Colonic mucosa (tissue), 4 donors: ENCODE measurements at regions not wholly inside any gene's neighbourhood (a gene's known extent, or its start where the extent isn't known, plus 50 kb on each side); places are given as distances from the start of the nearest gene placed in this dataset.

Source experiments
- DNase-seq: peaks from one replicate; pipeline ENCODE4 v3.0.0-alpha.2; 2020
- H3K27ac ChIP-seq: fragments of 200-600 bp; one replicate; pipeline ENCODE4 v1.8.0; 2021
- H3K27me3 ChIP-seq: fragments of 200-600 bp; one replicate; pipeline ENCODE4 v1.8.0; 2021
- H3K36me3 ChIP-seq: fragments of 200-600 bp; one replicate; pipeline ENCODE4 v1.8.0; 2021
- H3K4me1 ChIP-seq: fragments of 200-600 bp; one replicate; pipeline ENCODE4 v1.8.0; 2021; ENCODE audit warnings: mild to moderate bottlenecking
- H3K4me3 ChIP-seq: fragments of 200-600 bp; one replicate; pipeline ENCODE4 v1.8.0; 2021
- H3K9ac ChIP-seq, 2 donors: one replicate each; pipeline ENCODE4 v1.7.0; 2013; ENCODE audit warnings: control low read depth in 2 of 2, low read depth in 2 of 2, low read length in 2 of 2
- H3K9me3 ChIP-seq: fragments of 200-600 bp; one replicate; pipeline ENCODE4 v1.8.0; 2021
- intact Hi-C: fragments of 100-400 bp; cut with DNase I; formaldehyde crosslinking; loops from one replicate; pipeline ENCODE4 v1.14.1; 2022
- TF ChIP-seq, protein P1 (sequence below): fragments of 200-600 bp; IDR thresholded peaks from one replicate; pipeline ENCODE4 v1.8.0; 2022; ENCODE audit warnings: antibody characterized with exemption, mild to moderate bottlenecking
- donor health status: healthy.
- donor health status: DM: no; HTN: no; CAD: no.
- donor health status: DM: no; HTN: no; CAD: no.

DNA sequence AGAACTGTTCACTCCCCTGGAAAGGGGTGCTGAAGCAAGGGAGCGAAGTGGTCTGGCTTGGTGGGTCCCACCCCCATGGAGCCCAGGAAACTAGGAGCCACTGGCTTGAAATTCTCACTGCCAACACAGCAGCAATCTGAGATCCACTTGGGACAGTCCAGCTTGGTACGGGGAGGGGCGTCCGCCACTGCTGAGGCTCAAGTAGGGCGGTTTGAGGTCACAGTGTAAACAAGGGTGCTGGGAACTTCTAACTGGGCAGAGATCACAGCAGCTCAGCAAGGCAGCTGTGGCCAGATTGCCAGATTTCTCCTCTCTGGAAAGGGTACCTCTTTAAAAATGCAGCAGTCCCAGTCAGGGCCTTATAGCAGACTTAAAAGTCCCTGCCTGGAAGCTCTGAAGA, 53.9 kb upstream of the GALNTL6 start:
- Histone ChIP-seq H3K9ac (no peak overlapping the region), H3K9me3 (no peaks in the 10 kb centered on the region), H3K27ac (no peak overlapping the region), H3K4me3 (no peak overlapping the region), H3K36me3 (no peaks in the 10 kb centered on the region), H3K27me3 (no peaks in the 10 kb centered on the region), H3K4me1 (no peaks in the 10 kb centered on the region)
- TF ChIP-seq, protein P1, sequence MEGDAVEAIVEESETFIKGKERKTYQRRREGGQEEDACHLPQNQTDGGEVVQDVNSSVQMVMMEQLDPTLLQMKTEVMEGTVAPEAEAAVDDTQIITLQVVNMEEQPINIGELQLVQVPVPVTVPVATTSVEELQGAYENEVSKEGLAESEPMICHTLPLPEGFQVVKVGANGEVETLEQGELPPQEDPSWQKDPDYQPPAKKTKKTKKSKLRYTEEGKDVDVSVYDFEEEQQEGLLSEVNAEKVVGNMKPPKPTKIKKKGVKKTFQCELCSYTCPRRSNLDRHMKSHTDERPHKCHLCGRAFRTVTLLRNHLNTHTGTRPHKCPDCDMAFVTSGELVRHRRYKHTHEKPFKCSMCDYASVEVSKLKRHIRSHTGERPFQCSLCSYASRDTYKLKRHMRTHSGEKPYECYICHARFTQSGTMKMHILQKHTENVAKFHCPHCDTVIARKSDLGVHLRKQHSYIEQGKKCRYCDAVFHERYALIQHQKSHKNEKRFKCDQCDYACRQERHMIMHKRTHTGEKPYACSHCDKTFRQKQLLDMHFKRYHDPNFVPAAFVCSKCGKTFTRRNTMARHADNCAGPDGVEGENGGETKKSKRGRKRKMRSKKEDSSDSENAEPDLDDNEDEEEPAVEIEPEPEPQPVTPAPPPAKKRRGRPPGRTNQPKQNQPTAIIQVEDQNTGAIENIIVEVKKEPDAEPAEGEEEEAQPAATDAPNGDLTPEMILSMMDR, result no peak
- DNase-seq, result no peak
- intact Hi-C loops, result no loop called here

DNA sequence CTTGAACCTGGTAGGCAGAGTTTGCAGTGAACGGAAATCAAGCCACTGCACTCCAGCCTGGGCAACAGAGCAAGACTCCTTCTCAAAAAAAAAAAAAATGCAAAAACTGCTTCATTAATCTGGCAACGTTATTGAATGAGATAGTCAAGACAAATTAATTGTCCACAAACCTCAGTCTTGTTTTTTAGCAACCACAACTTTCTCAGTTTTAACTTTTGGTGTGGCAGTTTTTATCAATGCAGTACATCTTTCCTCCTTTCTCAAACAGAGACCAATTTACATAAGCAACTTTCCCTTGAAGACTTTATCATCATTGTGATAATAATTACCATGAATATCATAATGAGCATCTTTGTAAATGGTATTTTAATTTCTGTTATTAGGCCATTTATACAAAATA, 61.7 kb upstream of the GALNTL6 start:
- Histone ChIP-seq H3K27ac (no peak overlapping the region), H3K36me3 (no peaks in the 10 kb centered on the region), H3K9ac (no peak overlapping the region), H3K4me1 (no peaks in the 10 kb centered on the region), H3K9me3 (no peaks in the 10 kb centered on the region), H3K27me3 (no peaks in the 10 kb centered on the region), H3K4me3 (no peak overlapping the region)
- TF ChIP-seq, protein P1, result no peak
- intact Hi-C loops, result no loop called here
- DNase-seq, result no peak

DNA sequence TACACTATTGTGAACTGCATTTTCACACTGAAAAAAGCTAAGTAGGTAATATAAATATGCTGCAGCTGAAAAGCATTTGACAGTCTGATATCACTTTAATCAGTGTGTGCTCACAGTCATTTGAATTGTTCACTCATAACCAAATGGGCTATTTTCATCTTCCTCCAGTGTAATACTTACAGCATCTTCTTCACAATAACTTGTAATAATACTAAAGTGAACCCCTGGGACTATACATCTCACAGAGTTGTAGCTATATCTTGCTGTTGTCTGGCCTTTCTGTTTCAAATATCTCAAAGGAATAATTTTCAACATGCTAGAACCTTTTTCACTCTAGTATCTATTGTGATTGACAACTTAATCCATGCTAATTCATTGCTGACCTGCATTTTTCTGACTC, 66.8 kb upstream of the GALNTL6 start:
- H3K9ac ChIP-seq, result no peak overlapping the region
- TF ChIP-seq, protein P1, result no peak
- H3K27ac ChIP-seq, result no peak overlapping the region
- H3K4me1 ChIP-seq, result no peaks in the 10 kb centered on the region
- H3K36me3 ChIP-seq, result no peaks in the 10 kb centered on the region
- no peak for DNase-seq
- intact Hi-C loops, result no loop called here
- H3K27me3 ChIP-seq, result no peaks in the 10 kb centered on the region
- no peak overlapping the region for H3K4me3 ChIP-seq
- H3K9me3 ChIP-seq, result no peaks in the 10 kb centered on the region

DNA sequence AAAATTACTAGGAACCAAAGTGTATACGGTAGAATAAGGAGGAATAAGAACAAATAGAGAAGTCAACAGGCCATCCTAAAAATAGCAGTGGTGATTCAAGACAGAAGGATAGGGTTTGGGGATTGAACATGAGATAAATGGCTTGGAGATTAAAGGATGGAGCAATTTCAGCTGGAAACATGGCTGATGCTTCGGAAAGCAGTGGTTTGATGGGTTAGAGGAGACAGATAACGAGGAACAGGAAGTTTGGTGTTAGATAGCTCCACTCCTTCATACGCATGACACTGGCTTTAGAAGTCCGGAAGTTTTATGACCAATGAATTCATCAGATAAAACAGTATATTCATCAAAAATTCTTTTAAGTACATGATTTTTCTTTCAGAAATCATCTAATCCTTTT, 70.8 kb upstream of the GALNTL6 start:
- Histone ChIP-seq H3K4me3 (no peak overlapping the region), H3K4me1 (no peaks in the 10 kb centered on the region), H3K9me3 (no peaks in the 10 kb centered on the region), H3K36me3 (no peaks in the 10 kb centered on the region), H3K27me3 (no peaks in the 10 kb centered on the region), H3K27ac (no peak overlapping the region), H3K9ac (no peak overlapping the region)
- TF ChIP-seq, protein P1, result no peak
- no peak for DNase-seq
- intact Hi-C loops, result no loop called here

DNA sequence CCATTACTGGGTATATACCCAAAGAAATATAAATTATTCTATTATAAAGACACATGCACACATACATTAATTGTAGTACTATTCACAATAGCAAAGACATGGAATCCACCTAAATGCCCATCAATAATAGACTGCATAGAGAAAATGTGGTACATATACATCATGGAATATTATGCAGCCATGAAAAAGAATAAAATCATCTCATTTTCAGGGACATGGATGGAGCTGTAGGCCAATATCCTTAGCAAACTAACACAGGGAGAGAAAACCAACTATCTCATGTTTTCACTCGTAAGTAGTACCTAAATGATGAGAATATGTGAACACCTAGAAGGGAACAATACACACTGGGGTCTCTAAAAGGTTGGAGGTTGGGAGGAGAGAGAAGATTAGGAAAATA, 86.0 kb upstream of the GALNTL6 start:
- no peak overlapping the region for H3K27ac ChIP-seq
- no peaks in the 10 kb centered on the region for H3K27me3 ChIP-seq
- no peaks in the 10 kb centered on the region for H3K9me3 ChIP-seq
- no peak for DNase-seq
- no peak overlapping the region for H3K9ac ChIP-seq
- intact Hi-C loops, result no loop called here
- no peaks in the 10 kb centered on the region for H3K4me1 ChIP-seq
- no peaks in the 10 kb centered on the region for H3K36me3 ChIP-seq
- TF ChIP-seq, protein P1, result no peak
- no peak overlapping the region for H3K4me3 ChIP-seq

DNA sequence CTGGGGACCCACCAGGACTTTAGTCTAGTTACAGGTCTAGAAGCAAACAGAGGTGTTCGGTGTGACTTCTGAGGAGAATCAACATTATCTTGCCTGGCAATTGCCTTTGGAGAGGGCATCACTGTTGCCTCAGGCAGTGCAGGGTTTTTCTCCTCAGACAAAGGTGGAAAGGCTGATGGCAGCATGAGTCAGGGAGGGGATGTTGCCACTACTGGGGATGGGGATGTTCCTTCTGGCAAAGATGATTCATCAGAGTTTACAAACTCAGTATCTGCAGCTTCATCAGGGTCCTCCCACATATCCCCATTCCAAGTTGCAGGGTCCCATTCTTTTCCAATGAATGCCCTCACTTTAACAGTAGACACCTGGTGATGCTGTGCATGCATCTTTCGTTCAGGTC, 91.3 kb upstream of the GALNTL6 start:
- H3K27ac ChIP-seq, result no peak overlapping the region
- H3K27me3 ChIP-seq, result no peaks in the 10 kb centered on the region
- TF ChIP-seq, protein P1, result no peak
- DNase-seq, result no peak
- intact Hi-C loops, result no loop called here
- no peak overlapping the region for H3K9ac ChIP-seq
- no peak overlapping the region for H3K4me3 ChIP-seq
- no peaks in the 10 kb centered on the region for H3K9me3 ChIP-seq
- no peaks in the 10 kb centered on the region for H3K4me1 ChIP-seq
- no peaks in the 10 kb centered on the region for H3K36me3 ChIP-seq
